T-helper 2 cell treated with Interferon-gamma antibody and Interleukin-4, amounts not matched to agents 5 μg/mL and 100 μg/mL, for 36 hours (primary cell): ENCODE measurements at regions not wholly inside any gene's neighbourhood (a gene's known extent, or its start where the extent isn't known, plus 50 kb on each side); places are given as distances from the start of the nearest gene placed in this dataset.

ENCODE experiments used
- DNase-seq: peaks from one replicate; pipeline ENCODE4 v3.0.0; 2021; ENCODE audit warnings: low spot score
- H3K27ac Mint-ChIP-seq: one replicate; pipeline ENCODE4 v1.8.0; 2021; ENCODE audit warnings: mild to moderate bottlenecking, mixed read lengths
- H3K27me3 Mint-ChIP-seq: one replicate; pipeline ENCODE4 v1.8.0; 2021; ENCODE audit warnings: low read depth, mixed read lengths
- H3K36me3 Mint-ChIP-seq: one replicate; pipeline ENCODE4 v1.8.0; 2021; ENCODE audit warnings: low read depth, mixed read lengths
- H3K4me1 Mint-ChIP-seq: one replicate; pipeline ENCODE4 v1.8.0; 2021; ENCODE audit warnings: low read depth, mixed read lengths
- H3K4me3 Mint-ChIP-seq: one replicate; pipeline ENCODE4 v1.8.0; 2022; ENCODE audit warnings: mild to moderate bottlenecking, moderate library complexity, mixed read lengths
- H3K9me3 Mint-ChIP-seq: one replicate; pipeline ENCODE4 v1.8.0; 2021; ENCODE audit warnings: mixed read lengths

- Mint-ChIP-seq H3K27me3 (no peaks in the 10 kb centered on the region), H3K4me3 (no peak overlapping the region), H3K4me1 (no peaks in the 10 kb centered on the region), H3K36me3 (no peaks in the 10 kb centered on the region), H3K27ac (no peak overlapping the region), H3K9me3 (no peaks in the 10 kb centered on the region)
- DNase-seq = no peak
Measured at GRCh38 chr13:111551204-111551820, 230.9 kb downstream of the TEX29 start.

GRCh38 chr13:111552891-111553655 is 232.6 kb downstream of the TEX29 start:
- no peak for DNase-seq
- H3K36me3 Mint-ChIP-seq = no peaks in the 10 kb centered on the region
- H3K4me1 Mint-ChIP-seq = no peaks in the 10 kb centered on the region
- no peaks in the 10 kb centered on the region for H3K27me3 Mint-ChIP-seq
- H3K4me3 Mint-ChIP-seq = no peak overlapping the region
- H3K27ac Mint-ChIP-seq = no peak overlapping the region
- no peaks in the 10 kb centered on the region for H3K9me3 Mint-ChIP-seq

- no peak overlapping the region for H3K27ac Mint-ChIP-seq
- H3K9me3 Mint-ChIP-seq = no peaks in the 10 kb centered on the region
- DNase-seq = no peak
- H3K4me3 Mint-ChIP-seq = no peak overlapping the region
- H3K27me3 Mint-ChIP-seq = no peaks in the 10 kb centered on the region
- no peaks in the 10 kb centered on the region for H3K36me3 Mint-ChIP-seq
- no peaks in the 10 kb centered on the region for H3K4me1 Mint-ChIP-seq
Measured at GRCh38 chr13:111554539-111555267, 234.3 kb downstream of the TEX29 start.

GRCh38 chr13:111555268-111555808 is 234.9 kb downstream of the TEX29 start:
- H3K27ac Mint-ChIP-seq = no peak overlapping the region
- H3K4me1 Mint-ChIP-seq = no peaks in the 10 kb centered on the region
- no peaks in the 10 kb centered on the region for H3K36me3 Mint-ChIP-seq
- no peak overlapping the region for H3K4me3 Mint-ChIP-seq
- no peak for DNase-seq
- no peaks in the 10 kb centered on the region for H3K27me3 Mint-ChIP-seq
- H3K9me3 Mint-ChIP-seq = no peaks in the 10 kb centered on the region

DNA sequence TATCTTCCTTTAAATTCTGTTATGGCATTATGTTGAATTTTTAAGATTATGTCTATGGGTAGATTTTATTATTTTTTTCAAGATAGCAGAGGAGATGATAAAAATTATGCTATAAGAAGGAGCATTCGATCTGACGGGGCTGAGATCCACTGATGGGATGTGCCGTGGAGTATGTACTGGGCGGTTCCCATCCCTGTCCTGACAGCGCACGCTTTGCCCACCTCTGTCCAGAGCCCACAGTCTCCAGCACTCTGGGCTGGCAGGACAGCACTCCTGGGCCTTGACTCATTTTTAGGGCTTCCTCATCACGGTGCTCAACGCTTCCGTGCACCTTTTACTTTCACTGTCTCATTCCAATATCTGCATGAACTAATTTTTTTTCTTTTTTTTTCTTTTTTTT is 235.5 kb downstream of the TEX29 start:
- H3K27ac Mint-ChIP-seq = no peak overlapping the region
- H3K27me3 Mint-ChIP-seq = no peaks in the 10 kb centered on the region
- no peaks in the 10 kb centered on the region for H3K9me3 Mint-ChIP-seq
- H3K36me3 Mint-ChIP-seq = no peaks in the 10 kb centered on the region
- H3K4me3 Mint-ChIP-seq = no peak overlapping the region
- no peaks in the 10 kb centered on the region for H3K4me1 Mint-ChIP-seq
- no peak for DNase-seq

DNA sequence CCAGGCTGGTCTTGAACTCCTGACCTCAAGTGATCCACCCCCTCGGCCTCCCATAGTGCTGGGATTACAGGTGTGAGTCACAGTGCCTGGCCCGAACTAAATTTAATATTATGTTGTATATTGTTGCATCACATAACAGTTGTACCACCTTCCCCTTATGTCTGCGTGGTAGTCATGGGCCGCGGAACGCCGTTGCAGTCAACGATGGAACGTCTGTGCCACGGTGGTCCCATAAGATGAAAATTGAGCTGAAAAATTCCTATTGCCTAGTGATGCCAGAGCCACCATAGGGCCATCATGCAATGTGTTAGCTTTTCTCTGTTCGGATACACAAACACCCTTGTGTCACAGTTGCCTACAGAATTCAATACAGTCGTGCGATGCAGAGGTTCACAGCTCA is 236.1 kb downstream of the TEX29 start:
- Mint-ChIP-seq H3K27me3 (no peaks in the 10 kb centered on the region), H3K27ac (no peak overlapping the region), H3K4me1 (no peaks in the 10 kb centered on the region), H3K36me3 (no peaks in the 10 kb centered on the region), H3K9me3 (no peaks in the 10 kb centered on the region), H3K4me3 (no peak overlapping the region)
- no peak for DNase-seq

DNA sequence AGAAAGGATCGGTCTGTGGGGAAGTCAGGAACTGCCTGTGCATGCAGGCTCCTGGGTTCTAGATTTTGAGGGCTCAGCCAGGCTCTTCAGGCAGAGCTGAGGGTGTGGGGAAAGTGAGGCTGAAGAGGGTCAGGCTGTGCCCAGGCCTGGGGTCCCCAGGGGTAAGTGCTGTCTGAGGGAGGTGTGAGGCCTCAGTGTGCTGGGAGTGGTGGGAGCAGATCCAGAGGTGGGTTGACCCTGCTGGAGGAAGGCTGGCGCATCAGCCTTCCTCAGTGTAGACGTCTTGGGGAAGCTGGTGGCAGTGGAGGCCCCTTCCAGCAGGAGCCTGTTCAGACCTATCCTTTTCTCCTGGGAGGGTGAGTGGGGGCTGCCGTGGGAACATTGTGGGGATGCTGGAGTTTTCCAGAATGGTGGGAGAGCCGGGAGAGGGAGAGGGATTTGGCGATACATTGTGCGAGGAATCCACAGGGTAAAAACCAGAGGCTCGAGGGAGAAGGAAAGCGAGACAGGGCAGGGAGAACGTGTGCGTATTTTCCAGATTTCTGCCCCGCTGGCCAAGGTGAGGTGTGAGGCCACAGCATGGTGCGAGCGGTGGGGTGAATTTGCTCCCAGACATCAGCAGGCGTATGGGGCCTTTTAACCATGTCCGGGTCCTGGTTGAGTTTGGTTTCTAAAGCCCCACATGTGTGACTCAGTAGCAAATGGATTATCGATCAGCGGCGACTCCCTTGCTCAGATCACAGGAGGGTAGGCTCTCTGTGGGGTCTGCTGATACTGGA is 237.7 kb downstream of the TEX29 start:
- Mint-ChIP-seq H3K4me1 (no peaks in the 10 kb centered on the region), H3K4me3 (no peak overlapping the region), H3K27me3 (no peaks in the 10 kb centered on the region), H3K9me3 (no peaks in the 10 kb centered on the region), H3K36me3 (no peaks in the 10 kb centered on the region), H3K27ac (no peak overlapping the region)
- DNase-seq = no peak

DNA sequence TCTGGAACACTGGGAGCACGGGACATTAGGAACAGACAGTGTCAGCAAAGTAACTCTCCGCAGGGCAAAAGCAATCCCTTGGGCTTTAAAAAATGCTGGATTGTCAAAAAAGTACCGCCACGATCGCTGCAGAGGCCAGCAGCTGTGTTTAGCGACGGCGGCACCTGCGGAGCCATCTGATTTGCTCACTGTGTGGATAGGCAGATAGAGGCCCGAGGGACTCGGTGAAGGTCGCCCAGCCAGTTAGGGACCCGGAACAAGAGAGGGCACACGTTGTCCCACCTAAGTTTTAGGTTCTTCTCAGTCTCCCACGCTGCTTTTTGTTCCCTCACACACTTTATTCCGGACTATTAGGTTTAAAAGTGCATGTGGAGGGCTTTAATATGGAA is 238.3 kb downstream of the TEX29 start:
- Mint-ChIP-seq H3K4me1 (no peaks in the 10 kb centered on the region), H3K27ac (no peak overlapping the region), H3K9me3 (no peaks in the 10 kb centered on the region), H3K27me3 (no peaks in the 10 kb centered on the region), H3K4me3 (no peak overlapping the region), H3K36me3 (no peaks in the 10 kb centered on the region)
- DNase-seq = no peak

DNA sequence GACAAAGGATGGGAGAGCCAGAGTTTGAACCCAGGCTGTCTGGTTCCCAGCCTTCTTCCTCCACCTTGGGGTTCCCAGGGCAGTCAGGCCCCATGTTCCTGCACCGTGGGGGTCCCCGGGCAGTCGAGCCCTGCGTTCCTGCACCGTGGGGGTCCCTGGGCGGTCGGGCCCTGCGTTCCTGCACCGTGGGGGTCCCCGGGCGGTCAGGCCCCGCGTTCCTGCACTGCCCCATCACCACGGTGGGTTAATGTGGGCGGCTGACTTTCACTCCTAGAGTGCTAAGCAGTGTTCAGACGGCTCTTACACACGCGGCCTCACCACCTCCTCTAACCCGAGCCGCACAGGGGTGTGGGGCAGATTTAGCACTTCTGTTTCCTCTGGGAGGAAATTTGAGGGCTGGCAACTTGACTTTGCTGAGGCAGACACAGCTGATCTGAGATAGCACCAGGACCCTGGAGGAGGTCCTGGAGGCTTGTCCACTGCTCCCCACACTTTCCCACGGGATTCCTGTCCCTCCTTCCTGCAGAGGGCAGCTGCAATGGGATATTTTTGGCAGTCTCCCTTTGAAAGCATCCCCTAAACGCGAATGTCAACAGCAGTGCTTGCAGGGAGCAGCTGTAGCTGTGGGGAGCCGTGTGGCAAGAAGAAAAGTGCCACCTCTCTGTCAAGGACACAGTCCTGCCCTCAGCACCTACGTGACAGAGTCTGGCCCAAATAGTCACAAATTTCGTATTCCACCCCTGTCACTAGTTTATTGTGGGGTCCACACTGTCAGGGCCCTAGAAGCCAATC is 239.4 kb downstream of the TEX29 start:
- Mint-ChIP-seq H3K27me3 (no peaks in the 10 kb centered on the region), H3K27ac (no peak overlapping the region), H3K36me3 (no peaks in the 10 kb centered on the region), H3K4me1 (no peaks in the 10 kb centered on the region), H3K4me3 (no peak overlapping the region), H3K9me3 (no peaks in the 10 kb centered on the region)
- no peak for DNase-seq

DNA sequence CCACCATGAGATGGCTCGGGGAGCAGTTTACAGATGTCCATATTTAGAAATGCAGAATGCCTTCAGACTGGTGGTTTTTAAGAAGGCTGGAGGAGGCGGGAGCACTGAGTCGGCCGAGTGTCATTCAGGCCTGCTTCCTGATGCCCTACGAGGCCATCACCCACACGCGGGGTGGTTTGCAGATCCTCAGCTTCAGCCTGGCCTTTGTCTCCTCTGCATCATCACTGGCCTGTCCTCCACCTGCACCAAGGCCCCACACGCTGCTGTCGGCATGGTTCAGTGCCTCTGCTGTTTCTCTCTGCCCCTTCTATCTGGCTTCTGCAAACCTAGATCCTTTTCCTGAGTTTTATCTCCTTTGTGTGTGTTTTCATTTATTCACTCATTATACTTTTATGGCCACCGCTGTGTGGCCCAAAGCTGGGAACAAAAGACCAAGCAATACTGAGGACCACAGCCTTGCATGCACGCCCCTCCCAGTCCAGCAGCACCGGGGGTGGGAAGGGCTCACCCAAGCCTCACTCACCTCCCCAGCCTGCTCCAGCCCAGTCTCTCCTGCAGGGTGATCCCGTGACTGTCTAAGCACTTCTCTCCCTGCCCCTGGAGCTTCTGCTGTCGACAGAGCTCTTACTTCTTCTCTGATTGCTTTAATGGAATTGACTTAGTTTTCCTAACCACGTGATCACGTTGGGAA is 240.8 kb downstream of the TEX29 start:
- H3K9me3 Mint-ChIP-seq = no peaks in the 10 kb centered on the region
- no peaks in the 10 kb centered on the region for H3K4me1 Mint-ChIP-seq
- no peak overlapping the region for H3K4me3 Mint-ChIP-seq
- DNase-seq = no peak
- H3K27me3 Mint-ChIP-seq = no peaks in the 10 kb centered on the region
- H3K36me3 Mint-ChIP-seq = no peaks in the 10 kb centered on the region
- no peak overlapping the region for H3K27ac Mint-ChIP-seq

DNA sequence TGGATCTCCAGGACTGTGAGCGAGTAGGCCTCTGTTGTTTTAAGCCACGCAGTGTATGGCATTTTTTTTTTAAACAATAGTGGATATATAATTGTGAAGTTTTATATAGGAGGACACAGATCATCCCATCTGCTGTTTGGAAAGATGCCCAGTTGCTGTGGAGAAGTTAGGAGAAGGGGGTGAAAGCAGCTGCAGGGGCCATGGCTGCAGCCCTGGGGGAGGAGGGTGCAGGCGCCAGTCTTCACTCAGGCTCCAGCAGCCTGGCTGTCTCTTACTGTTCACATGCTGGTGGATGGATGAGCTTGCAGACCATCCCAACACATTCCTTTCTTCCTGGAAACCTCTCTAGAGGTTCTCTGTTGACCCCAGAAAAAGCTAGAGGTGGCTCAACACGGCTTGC is 242.3 kb downstream of the TEX29 start:
- Mint-ChIP-seq H3K27me3 (no peaks in the 10 kb centered on the region), H3K9me3 (peaks cover 1% of the 10 kb centered on the region), H3K4me1 (no peaks in the 10 kb centered on the region), H3K27ac (no peak overlapping the region), H3K36me3 (no peaks in the 10 kb centered on the region), H3K4me3 (no peak overlapping the region)
- DNase-seq = no peak

DNA sequence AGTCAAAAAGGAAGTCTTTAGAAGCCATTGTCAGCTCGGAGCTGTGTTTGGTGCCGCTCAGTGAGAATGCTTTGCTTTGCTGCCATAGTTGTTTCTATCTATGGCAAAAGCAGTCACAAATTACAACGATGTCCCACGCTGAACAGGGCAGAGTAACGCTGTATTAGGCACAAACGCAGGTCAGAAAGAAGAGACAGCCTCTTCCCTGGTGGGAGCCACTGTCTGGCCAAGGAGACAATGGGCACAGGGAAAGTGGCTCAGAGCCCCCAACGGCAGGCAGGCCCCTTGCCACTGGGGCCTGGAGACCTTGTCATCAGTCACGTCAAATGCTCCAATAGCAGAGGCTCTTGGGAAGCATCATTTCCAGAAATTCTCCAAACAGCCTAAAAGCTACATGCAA is 244.2 kb downstream of the TEX29 start:
- Mint-ChIP-seq H3K36me3 (no peaks in the 10 kb centered on the region), H3K27me3 (no peaks in the 10 kb centered on the region), H3K9me3 (peaks cover 15% of the 10 kb centered on the region), H3K4me3 (no peak overlapping the region), H3K4me1 (no peaks in the 10 kb centered on the region), H3K27ac (no peak overlapping the region)
- no peak for DNase-seq

DNA sequence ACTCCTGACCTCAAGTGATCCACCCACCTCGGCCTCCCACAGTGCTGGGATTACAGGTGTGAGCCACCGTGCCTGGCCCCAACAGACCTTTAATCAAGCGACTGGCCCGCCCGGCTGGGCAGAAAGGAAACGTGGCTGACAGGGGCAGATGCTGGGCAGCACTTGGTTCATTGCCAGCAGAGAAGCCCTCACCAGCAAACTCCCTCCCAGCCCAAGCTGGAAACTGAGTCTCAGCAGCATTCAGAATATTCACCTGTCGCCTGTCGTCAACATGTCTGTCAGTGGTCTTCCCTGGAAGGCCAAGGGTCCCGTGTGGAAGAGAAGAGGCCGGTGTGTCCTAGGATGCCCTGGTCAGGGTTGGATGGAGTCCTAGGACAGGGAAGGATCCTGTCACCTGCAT is 245.0 kb downstream of the TEX29 start:
- Mint-ChIP-seq H3K4me3 (no peak overlapping the region), H3K4me1 (no peaks in the 10 kb centered on the region), H3K36me3 (no peaks in the 10 kb centered on the region), H3K9me3 (peaks cover 15% of the 10 kb centered on the region), H3K27me3 (no peaks in the 10 kb centered on the region), H3K27ac (no peak overlapping the region)
- no peak for DNase-seq
